ENCODE measurements at regions not wholly inside any gene's neighbourhood (a gene's known extent, or its start where the extent isn't known, plus 50 kb on each side); places are given as distances from the start of the nearest gene placed in this dataset.

DNA sequence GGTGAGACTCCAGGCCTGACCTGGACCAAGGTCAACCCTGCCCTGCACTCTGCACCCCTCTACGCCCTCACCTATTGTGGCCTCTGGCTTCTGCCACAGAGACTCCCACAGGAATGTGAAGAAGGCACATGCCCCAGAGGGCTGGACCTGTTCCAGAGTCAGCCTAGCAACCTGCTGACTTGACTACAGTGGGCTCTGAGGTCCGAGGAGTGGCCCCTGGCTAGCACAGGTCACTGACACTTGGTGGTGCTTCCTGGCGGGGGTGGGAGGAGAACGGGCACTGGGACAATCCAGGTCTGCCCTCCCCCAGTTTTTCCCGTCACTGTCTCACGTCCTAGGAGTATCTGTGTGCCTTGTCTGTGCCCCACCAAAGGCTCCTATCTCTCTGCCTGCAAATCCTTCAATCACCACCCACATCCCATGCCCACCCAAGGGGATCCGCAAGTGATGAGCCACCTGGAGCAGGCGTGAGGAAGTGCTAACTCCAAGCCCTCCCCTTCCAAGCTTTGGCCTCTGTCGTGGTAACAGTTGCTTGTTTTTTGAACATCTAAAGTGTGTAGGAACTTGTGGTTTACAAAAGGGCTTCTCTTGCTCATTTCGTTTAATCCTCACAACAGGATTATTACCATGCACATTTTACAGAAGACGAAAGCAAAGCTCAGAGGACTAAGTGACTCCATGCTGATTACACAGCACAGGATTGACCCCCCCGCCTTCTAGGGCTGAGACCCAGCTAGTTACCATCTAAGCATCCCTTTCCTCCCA lies 86.2 kb downstream of the MCFD2 start:
- peak; percentile 42 for DNase-seq

DNA sequence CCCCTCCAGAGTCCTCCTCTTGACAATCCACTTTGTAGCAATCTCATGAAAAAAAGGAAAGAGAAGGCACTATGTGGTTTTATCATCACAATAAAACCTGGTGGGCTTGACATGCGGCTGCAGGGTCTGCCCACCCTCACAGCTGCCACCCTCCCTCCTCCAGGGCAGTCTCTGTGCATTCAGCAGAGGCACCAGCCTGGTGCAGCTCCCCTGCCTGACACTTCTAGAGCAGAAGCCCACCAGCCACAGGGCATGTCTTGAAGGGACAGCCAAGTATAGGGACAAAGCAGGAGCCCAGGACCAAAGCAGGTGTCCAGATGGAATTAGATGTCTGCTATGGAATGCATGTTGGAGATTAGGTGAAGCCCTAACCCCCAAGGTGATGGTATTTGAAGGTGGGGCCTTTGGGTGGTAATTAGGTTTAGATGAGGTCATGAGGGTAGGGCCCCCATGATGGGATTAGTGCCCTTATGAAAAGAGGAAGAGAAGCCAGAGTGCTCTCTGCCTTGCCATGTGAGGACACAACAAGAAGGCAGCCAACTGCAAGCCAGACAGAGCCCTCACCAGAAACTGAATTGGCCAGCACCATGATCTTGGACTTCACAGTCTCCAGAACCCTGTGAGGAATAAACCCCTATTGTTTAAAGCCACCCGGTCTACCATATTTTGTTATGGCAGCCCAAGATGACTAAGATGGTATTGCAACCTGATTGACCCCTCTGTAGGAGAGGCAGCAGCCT lies 86.9 kb downstream of the MCFD2 start:
- no peak for DNase-seq

DNA sequence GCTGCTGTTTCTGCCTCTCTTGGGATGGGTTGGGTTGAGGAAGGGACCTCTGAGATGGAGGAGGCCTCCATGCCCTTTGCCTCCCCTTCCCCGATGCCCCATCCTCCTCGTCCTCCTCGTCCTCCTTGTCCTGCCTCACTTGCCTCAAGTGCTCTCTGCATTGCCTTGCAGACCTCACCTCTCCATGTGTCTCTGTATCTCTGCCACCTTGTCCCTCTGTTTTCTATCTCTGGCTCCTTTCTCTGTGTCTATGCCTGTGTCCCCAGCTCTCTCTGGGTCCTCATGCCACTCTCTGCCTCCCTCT lies 87.5 kb downstream of the MCFD2 start:
- DNase-seq, result no peak

DNA sequence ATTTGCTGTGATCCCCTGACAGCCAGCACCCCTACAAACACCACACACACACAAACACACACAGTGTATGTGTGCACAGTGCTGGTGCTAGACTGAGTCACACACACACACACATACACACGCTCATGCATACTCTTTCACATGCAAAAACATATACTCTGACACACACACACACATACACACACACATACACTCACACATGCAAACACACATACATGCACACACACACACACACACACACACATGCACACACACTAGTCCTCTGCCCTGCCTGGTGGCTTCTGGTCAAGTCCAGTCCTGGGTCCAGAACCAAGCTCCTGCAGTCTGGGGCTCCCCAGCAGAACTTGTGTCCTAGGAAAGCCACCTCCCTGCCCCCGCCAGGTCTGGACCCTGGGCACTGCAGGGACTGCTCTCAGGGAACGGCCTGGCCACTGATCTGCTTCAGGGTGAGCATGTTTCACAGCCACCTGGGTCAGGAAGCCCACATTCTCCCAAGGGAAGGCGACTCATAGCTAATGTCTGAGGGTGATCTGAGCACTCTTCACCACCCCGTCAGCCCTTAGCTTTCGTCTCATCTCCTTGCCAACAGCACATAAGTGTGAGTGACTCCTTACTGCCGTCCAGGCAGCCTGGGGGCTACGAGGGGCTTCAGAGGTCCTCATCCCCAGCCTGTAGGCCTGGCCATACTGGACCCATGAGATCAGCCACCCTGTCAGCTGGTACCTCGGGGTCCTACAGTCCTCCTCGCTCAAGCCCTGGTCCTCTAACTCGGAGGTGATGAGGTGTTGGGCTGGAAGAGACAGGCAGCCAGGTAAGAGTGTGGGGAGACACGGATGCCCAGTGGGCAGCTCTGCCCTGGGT lies 88.1 kb downstream of the MCFD2 start:
- peak; percentile 89 for DNase-seq

DNA sequence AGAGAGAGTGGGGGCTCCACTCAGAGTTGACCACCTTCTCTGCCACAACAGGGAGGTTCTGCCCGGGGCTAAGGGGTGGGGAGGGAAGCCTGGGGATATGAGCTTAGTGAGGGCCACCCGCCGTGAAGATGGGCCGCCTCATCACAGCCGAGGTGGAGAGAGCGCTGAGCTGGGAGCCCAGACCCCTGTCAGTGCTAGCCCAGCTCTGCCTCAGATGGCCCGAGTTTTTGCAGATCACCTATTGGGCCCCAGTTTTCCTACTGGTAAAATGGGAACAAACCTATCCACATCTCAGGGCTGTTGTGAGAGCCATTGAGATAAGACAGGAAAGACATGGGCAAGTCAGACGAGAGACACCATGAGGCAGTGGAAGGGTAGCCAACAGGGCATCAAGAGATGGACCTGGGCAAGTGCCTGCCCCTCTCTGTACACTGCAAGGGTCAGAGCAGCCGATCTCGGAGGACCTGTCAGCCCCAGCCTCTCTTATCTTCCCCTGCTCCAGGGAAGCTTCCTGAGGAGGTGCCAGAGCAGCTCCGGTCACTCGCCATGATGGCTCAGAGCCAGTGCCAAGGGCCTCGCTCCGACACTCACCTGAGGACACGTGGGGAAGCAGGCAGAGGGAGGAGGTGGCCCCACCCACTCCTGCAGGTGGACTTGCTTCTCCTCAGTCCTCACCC lies 88.9 kb downstream of the MCFD2 start:
- DNase-seq, result no peak

DNA sequence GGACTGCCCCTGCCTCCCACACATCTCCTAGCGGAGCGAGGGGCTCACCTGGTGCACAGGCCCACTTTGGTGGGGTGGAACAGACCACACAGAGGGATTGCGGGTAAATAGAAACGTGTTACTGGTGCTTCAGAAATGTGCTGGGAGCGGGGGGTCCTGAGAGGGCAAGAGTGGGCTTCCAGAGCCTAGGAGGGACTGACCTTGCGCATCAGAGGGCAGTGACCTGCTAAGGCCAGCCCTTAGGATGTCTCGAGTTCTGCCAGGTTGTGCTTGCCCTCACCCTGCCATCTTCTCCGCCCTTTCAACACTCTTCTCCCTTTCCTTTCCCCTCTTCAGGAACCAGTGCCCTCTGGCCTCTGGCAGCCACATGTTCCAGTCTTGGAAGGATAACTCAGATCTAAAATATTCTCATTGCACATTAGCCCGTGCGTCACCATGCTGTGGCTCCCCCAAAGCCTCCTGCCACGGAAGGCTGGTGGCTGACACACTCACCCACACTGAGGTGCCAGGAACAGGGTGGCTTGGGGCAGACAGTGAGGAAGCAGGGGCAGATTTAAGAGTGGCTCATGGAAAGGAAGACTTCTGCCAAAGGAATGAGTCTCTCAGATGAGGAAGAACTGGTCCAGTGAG lies 89.6 kb downstream of the MCFD2 start:
- peak; percentile 87 for DNase-seq

DNA sequence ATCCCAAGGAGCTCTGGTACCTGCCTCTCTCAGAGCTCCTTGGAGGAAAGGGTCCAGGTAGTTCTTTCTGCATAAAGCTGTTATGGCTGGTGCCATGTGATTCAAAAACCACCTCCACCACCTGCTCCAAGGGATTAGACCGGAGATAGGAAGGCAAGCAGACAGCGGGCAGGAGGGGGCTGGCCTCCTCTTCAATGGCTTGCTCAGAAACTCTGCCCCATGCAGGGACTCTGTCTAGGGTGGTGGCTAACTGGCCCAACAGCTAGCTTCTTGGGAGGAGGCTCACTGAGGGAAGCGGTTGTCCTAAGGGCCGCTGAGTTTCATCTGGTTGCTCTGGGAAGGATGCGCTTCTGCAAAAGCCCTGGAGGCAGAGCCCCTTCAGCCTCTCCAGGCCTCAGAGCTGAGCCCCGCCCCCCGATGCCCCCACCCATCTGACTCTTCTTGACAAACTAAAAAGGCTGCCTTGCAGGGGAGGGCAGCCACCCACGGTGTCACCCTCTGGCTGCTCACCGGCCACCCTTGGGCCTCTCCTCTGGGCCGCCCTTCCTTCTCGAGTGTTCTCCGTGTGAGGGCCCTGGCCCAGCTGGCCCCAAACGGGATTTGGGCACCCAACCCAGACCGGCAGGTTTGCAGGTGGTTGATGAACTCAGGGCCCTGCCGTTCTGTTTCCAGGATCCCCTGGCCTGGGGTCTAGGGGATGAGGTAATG lies 90.2 kb downstream of the MCFD2 start:
- DNase-seq, result no peak

DNA sequence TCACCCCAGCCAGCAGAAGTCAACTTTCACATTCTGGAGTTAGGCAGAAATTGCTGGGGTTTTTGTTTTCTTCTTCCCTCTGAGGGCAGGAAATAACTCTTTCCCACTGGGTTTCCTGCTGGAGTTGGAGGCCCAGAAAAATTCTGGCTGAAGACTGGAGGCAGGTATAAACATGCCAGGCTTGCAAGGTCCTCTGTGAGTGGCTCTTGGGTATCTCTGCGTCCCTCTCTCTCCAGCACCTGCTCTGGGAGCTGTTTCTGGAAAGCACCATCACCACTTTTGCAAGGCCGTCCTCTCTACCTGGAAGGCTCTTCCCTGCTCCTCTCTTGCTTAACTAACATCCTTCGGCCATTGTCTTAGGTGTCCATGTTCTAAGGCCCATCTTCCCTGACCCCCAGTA lies 91.0 kb downstream of the MCFD2 start:
- no peak for DNase-seq

DNA sequence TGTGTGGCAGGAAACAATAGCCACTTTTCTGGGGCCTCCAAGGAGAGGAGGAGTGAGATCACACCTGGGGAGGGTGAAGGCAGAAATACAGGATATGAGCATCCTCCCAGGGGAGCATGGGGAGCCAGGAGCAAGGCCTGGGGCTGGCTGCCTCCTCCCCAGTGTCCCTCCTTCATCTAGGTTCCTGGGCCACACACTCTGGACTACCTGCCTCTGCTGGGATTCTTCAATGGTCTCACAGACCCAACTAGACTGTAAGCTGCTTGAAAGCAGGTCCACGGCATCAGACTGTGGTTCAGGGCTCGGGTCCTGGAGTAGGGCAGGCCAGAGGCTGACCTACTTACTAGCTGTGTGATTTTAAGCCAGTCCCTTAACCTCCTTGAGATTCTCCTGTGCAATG lies 94.0 kb downstream of the MCFD2 start:
- no peak for DNase-seq

DNA sequence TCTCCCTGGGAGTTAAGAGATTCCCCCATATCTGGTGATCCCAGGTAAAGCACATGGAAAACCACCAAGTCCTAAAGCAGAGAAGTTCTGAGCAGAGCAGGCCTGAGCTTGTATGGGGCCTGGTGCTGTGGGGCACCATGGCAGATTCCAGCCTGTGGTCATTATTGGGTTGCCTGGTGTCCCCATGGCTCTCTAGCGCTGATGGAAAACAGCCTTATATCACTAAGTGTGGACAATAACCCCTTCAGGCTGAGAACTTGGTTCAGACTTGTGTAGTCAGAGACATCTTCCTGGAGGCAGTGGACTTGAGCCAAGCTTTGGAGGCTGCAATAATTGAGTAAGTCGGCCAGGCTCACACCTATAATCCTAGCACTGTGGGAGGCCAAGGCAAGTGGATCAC lies 96.8 kb downstream of the MCFD2 start:
- DNase-seq, result no peak

DNA sequence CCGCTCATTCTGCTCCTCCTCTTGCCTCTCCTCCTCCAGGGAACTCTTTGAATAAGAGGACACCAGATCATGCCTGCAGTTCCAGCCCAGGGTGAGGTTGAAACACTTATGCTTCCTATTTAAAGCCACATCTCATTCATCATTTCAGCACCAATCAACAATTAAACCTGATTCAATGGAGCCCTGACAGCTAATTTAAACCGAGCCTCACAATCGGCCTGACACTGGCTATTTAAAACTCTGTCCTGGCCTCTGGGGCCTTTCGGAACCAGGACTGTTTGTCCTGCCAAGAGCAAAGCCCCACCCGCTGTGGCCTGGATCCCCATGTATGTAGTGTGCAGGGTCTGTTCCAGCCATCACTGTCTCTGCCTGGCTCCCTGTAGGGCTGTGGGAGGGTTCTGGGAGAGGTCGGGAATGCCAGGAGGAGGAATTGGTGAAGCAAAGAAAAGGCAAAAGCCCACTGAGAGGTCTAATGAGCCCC lies 97.4 kb downstream of the MCFD2 start:
- DNase-seq, result no peak

DNA sequence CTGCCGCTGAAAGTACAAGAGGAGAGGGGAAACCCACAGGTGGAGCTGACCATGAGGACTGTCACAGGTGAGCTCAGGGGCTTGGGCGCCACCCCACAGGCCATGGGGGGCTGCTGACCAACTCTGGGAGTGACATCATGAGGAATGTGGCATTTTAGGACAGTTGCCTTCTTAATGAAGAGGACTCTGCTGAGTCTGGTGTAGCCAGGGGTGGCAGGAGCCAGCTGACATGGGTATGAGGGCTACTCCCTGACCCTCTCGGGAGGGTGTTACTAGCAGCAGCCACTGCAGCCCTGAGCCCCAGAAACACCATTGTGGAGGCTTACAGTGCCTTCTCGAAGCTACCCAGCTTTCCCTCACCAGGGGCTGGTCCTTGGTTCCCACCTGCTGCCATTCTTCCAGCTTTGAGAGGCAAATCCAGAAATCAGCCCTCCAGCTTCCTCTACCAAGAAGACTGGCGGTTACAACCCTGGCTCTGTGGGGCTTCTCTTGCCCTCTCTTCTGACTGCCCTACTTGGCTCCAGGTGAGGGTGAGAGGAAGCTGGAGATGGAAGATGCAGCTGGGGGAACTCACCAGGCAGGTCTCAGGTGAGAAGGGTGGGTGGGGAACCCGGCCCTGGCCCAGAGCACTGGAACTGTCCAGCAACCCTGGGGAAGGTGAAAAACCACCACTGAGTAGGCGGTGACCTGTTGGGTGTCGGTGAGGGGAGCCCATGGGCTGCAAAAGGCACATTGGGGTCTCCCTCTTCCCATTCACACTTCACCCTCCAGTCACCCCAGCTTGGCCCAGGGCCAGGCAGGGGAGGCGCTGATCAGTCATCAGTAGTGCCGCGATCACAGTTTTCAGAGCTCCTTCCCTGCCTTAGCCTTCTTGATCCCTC lies 98.5 kb downstream of the MCFD2 start:
- DNase-seq, result no peak

DNA sequence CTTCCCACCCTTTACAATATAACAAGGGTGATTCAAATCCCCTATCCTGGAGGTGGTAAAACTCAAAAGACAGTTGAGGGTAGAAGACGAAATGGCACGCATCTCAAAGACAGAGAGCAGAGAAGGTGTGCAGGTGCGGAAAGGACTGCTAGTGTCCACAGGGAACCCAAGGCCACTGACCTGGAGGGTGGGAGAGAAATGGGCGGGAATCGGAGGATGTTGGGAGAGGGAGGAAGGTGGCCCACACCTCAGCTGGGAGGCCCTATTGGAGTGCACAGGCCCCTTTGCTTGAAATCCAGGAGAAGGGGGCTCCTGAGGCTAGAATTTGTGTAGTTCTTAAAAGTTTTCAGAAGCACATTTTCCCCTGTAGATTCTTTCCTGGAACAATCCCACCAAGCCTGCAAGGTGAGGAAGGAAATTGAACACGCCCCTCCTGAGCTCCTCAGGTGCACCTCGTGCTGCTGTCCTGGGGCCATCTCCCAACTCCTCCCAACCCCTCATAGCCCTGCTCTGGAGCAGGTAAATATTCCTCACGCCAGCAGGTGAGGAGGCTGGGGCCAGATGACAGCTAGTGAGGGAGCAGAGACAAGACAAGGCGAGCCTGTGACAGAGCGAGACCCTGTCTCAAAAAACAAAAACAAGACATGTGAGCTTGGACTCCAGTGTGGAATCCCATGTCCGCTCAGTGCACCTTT lies 99.3 kb downstream of the MCFD2 start:
- DNase-seq, result no peak

DNA sequence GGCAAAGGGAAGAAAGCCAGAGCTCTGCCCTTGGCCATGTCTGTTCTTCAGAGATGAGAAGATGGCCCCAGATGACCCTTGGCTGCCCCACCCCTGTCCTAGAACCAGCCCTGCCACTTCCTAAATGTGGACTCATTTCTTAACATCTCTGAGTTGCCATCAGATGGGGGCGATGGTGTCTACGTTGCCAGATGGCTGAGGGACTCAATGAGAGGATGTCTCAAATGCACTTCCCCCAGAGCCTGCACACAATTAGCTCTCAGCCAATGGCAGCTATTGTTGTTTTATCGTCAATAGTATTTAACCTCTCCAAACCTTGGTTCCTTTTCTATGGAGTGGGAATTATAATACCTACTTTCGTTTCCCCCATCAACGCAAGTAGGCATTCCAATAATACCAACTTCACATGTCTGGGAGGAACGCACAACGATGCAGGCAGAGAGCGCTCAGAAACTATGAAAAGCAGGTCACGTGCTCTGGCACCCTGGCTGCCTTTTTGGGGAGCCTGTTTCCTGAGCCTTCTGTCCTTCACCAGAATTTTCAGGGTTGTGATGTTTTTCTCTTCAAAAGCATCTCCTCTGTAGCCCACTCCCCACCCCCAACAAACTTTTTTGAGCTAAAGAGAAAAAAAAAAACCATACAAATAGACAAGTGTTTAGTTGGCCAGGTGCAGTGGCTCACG lies 100.3 kb downstream of the MCFD2 start:
- peak; percentile 46 for DNase-seq

DNA sequence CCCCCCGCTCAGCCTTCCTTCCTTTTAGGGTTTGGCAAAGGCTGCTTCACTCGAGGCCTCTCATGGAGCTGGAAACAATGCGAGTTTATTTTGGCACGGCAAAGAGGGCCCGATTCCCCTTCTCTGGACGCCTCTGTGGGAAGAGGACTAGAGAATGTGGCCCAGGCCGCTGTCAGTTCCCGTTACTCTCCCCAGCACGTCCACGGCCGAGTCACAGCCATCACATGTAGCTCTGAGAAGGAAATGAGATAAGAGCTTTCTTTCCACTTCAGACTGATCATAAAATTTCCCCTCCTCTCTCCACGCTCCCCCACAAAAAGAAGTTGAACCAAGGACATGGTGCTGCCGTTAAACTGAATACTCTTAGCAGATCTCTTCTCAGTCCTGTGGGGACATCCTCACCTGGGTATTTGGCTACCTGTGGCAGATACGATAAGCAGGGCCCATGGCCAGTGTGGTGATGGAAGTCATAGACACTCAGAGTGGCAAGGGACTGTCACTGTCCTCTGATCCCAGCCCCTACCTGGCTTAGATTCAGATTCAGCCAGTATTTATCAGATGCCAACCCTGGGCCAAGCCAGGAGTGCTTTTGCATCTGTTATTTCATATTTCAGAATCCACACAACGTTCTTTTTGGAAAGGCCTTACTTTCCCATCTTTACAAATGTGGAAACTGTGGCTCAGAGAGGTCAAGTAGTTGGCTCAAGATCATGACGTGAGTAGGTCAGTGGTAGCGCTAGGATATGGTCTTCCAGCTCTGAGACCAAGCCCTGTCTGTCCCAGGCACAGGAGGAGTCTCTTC lies 101.2 kb downstream of the MCFD2 start:
- peak; percentile 80 for DNase-seq

DNA sequence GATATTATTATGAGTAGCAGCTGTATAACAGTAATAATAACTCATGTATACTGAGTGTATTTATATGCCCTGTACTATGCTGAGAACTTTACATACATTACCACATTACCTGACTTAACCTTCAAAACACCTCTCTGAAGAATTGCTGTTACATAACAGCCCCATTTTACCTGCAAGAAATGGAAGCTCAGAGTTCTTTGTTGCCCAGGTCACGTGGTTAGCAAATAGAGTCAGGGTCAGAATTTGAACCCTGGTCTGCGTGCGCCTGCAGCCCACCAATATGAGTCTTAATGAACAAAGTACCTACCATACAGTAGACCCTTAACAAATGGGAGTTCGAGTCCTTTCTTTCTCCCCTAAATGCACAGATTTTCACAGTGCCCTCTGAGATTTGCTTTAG lies 101.9 kb downstream of the MCFD2 start:
- DNase-seq, result no peak

DNA sequence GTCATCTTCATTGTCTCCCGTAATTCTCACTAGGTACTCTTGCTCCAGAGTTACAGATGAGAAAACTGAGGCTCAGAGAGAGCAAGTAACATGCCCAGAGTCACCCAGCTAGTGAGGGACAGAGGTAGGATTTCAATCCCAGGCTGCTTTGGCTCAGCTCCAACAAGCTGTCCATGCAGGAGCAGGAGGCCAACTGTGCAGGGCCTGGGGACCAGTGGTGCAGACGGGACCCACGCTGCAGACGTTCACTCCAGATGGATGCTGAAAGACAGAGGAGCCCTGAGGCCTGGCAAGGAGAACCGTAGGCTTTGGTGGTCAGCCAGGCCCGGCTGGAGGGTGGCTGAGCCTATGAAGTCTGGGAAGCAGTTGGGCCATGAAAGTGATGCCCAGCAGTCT lies 102.6 kb downstream of the MCFD2 start:
- no peak for DNase-seq

Data from fibroblast of skin of right quadriceps (primary cell).